GM23248 (cell line): ENCODE measurements at regions not wholly inside any gene's neighbourhood (a gene's known extent, or its start where the extent isn't known, plus 50 kb on each side); places are given as distances from the start of the nearest gene placed in this dataset.

Source experiments
- EZH2 ChIP-seq: fragments of 200-600 bp; sonication (generic); IDR thresholded peaks from 2 replicates; pipeline ENCODE4 v1.6.1; 2018; ENCODE audit warnings: antibody characterized with exemption, mild to moderate bottlenecking; ENCODE audit not compliant: insufficient read depth, poor library complexity, severe bottlenecking
- EZH2phosphoT487 ChIP-seq: fragments of 200-600 bp; sonication (generic); IDR thresholded peaks from 2 replicates; pipeline ENCODE4 v1.6.1; 2018; ENCODE audit warnings: antibody characterized with exemption, moderate library complexity, mild to moderate bottlenecking, low read depth; ENCODE audit not compliant: insufficient read depth

DNA sequence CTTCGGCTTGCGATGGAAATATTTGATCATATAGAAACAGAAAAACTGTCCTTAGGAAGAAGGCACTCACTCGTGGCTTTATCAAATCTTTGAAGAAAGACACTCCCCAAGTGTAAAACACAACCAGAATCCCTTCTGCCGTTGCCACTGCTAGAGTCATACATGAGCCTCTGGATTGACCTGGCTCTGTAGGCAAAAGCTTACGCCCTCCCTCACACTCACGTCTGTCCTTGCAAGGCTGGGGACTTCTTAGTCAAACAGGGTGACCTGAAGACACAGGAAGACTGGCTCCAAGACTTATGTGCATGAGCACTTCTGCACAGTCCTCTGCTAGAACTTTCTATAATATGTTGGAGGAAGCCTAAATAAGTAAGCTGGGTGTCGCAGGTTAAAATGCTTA, 135.4 kb upstream of the MDFIC start:
- TF ChIP-seq EZH2, result no peak
- no peak for TF ChIP-seq EZH2phosphoT487
